ENCODE measurements at regions not wholly inside any gene's neighbourhood (a gene's known extent, or its start where the extent isn't known, plus 50 kb on each side); places are given as distances from the start of the nearest gene placed in this dataset.

GRCh38 chr2:140157816-140158215 is 1377.6 kb upstream of the NXPH2 start:
- H3K9me3 ChIP-seq (ENCODE audit: control insufficient read depth, insufficient read depth, low read depth, low read length), result no peaks in the 10 kb centered on the region
- in situ Hi-C loops (cut with HindIII; ENCODE audit: low pct_unique_long_range_greater_than_20kb, low sequenced_read_pairs) (no loop called here), intact Hi-C loops (cut with micrococcal nuclease; ENCODE audit: unreplicated experiment) (no loop called here)
- H3K27ac ChIP-seq (ENCODE audit: low read length), result no peak overlapping the region
- DNase-seq (ENCODE audit: low read depth, low spot score), result no peak
- ChIA-PET CTCF (no interaction called here), POLR2A (no interaction called here)
- no peaks in the 10 kb centered on the region for H3K36me3 ChIP-seq (ENCODE audit: control insufficient read depth, insufficient read depth, low read length)
- no TSS peak for BruUV-seq (replicated peaks)
- ATAC-seq, result no peak
- no peak for TF ChIP-seq SIN3A (IDR thresholded peaks at IDR 0.05; ENCODE audit: borderline replicate concordance, insufficient read depth, low read depth, low read length)
- no peak for TF ChIP-seq REST (IDR thresholded peaks at IDR 0.05; ENCODE audit: insufficient read depth in 1 of 2, low read depth in 2 of 2, low read length in 1 of 2)
- no peak for TF ChIP-seq CTCF (IDR thresholded peaks at IDR 0.05)
- no peak for TF ChIP-seq POLR2AphosphoS5 (IDR thresholded peaks at IDR 0.05; ENCODE audit: low read depth, low read length)
- TF ChIP-seq TCF7L2 (IDR thresholded peaks at IDR 0.05; ENCODE audit: low read depth, low read length), result no peak
- no peaks in the 10 kb centered on the region for H3K27me3 ChIP-seq (ENCODE audit: control insufficient read depth, insufficient read depth, low read length)
- H3K4me3 ChIP-seq (ENCODE audit: low read depth in 2 of 2, low read length in 2 of 2), result no peak overlapping the region
- H3K4me1 ChIP-seq (ENCODE audit: control insufficient read depth, insufficient read depth, low read length), result no peaks in the 10 kb centered on the region

- POLR2A ChIA-PET, result no interaction called here
- ATAC-seq (no peak), DNase-seq (ENCODE audit: low read depth, low spot score) (no peak)
- no peak for TF ChIP-seq REST (IDR thresholded peaks at IDR 0.05; ENCODE audit: insufficient read depth in 1 of 2, low read depth in 2 of 2, low read length in 1 of 2)
- TF ChIP-seq POLR2AphosphoS5 (IDR thresholded peaks at IDR 0.05; ENCODE audit: low read depth, low read length), result no peak
- TF ChIP-seq CTCF (IDR thresholded peaks at IDR 0.05), result no peak
- TF ChIP-seq SIN3A (IDR thresholded peaks at IDR 0.05; ENCODE audit: borderline replicate concordance, insufficient read depth, low read depth, low read length), result no peak
- TF ChIP-seq TCF7L2 (IDR thresholded peaks at IDR 0.05; ENCODE audit: low read depth, low read length), result no peak
- no peaks in the 10 kb centered on the region for H3K27me3 ChIP-seq (ENCODE audit: control insufficient read depth, insufficient read depth, low read length)
- no TSS peak for BruUV-seq (replicated peaks)
- H3K4me1 ChIP-seq (ENCODE audit: control insufficient read depth, insufficient read depth, low read length), result no peaks in the 10 kb centered on the region
- H3K9me3 ChIP-seq (ENCODE audit: control insufficient read depth, insufficient read depth, low read depth, low read length), result no peaks in the 10 kb centered on the region
- no peak overlapping the region for H3K4me3 ChIP-seq (ENCODE audit: low read depth in 2 of 2, low read length in 2 of 2)
- no peak overlapping the region for H3K27ac ChIP-seq (ENCODE audit: low read length)
- intact Hi-C loops (cut with micrococcal nuclease; ENCODE audit: unreplicated experiment), result no loop called here
- in situ Hi-C loops (cut with HindIII; ENCODE audit: low pct_unique_long_range_greater_than_20kb, low sequenced_read_pairs), result no loop called here
- CTCF ChIA-PET, result no interaction called here
- H3K36me3 ChIP-seq (ENCODE audit: control insufficient read depth, insufficient read depth, low read length), result no peaks in the 10 kb centered on the region
These were observed 1374.5 kb upstream of the NXPH2 start for GRCh38 chr2:140154706-140155105.
